Esophagus squamous epithelium (tissue), 4 donors: ENCODE measurements at regions not wholly inside any gene's neighbourhood (a gene's known extent, or its start where the extent isn't known, plus 50 kb on each side); places are given as distances from the start of the nearest gene placed in this dataset.
"Not testable (repeated sequence)": the region's sequence is repeated elsewhere in the genome, so short reads cannot be mapped to it uniquely, and the experiment has no call there.

ENCODE experiments used
- POLR2A ChIP-seq, 4 donors: fragments of 450-650 bp; IDR thresholded peaks; one replicate each; pipeline ENCODE4 v1.6.1; 2017; ENCODE audit warnings: antibody characterized with exemption in 4 of 4, mild to moderate bottlenecking in 4 of 4, moderate library complexity in 3 of 4
- TF ChIP-seq, protein P1 (sequence below), 6 experiments: fragments of 450-650 bp in 4 of 6; fragments of 200-600 bp in 2 of 6; sonication (generic) in 2 of 6; IDR thresholded peaks; one replicate each; pipeline ENCODE4 v1.5.1; 2016 to 2019; ENCODE audit warnings: antibody characterized with exemption in 6 of 6, mild to moderate bottlenecking in 4 of 6, moderate library complexity in 4 of 6

DNA sequence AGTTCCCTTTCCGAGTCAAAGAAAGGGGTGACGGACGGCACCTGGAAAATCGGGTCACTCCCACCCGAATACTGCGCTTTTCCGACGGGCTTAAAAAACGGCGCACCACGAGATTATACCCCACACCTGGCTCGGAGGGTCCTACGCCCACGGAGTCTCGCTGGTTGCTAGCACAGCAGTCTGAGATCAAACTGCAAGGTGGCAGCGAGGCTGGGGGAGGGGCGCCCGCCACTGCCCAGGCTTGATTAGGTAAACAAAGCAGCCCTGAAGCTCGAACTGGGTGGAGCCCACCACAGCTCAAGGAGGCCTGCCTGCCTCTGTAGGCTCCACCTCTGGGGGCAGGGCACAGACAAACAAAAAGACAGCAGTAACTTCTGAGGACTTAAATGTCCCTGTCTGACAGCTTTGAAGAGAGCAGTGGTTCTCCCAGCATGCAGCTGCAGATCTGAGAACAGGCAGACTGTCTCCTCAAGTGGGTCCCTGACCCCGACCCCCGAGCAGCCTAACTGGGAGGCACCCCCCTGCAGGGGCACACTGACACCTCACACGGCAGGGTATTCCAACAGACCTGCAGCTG, 117.5 kb upstream of the BCL6 start:
- TF ChIP-seq POLR2A (IDR thresholded peaks at IDR 0.05) = not testable (repeated sequence)
- TF ChIP-seq, protein P1, sequence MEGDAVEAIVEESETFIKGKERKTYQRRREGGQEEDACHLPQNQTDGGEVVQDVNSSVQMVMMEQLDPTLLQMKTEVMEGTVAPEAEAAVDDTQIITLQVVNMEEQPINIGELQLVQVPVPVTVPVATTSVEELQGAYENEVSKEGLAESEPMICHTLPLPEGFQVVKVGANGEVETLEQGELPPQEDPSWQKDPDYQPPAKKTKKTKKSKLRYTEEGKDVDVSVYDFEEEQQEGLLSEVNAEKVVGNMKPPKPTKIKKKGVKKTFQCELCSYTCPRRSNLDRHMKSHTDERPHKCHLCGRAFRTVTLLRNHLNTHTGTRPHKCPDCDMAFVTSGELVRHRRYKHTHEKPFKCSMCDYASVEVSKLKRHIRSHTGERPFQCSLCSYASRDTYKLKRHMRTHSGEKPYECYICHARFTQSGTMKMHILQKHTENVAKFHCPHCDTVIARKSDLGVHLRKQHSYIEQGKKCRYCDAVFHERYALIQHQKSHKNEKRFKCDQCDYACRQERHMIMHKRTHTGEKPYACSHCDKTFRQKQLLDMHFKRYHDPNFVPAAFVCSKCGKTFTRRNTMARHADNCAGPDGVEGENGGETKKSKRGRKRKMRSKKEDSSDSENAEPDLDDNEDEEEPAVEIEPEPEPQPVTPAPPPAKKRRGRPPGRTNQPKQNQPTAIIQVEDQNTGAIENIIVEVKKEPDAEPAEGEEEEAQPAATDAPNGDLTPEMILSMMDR (IDR thresholded peaks at IDR 0.05) = not testable (repeated sequence)
